ENCODE measurements at regions not wholly inside any gene's neighbourhood (a gene's known extent, or its start where the extent isn't known, plus 50 kb on each side); places are given as distances from the start of the nearest gene placed in this dataset.

DNA sequence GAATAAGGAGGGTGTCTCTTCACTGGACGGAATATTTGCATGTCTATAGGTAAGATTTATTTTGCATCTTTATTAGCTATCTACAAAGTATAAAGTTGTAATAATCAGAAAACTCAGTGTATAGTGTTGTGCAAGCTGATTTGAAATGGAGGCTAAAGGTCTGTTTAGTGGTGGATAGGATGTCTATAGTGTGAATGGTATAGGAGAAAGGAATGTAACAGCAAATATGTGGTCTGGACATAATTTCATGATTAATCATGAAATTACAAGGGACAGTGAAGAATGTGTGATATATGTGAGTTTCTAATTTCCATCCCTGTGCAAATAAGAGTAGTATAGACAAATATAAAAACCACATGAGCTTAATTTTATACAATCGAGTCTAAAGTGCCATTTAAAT, 79.3 kb upstream of the CAMK2D start:
- TF ChIP-seq, protein P1, sequence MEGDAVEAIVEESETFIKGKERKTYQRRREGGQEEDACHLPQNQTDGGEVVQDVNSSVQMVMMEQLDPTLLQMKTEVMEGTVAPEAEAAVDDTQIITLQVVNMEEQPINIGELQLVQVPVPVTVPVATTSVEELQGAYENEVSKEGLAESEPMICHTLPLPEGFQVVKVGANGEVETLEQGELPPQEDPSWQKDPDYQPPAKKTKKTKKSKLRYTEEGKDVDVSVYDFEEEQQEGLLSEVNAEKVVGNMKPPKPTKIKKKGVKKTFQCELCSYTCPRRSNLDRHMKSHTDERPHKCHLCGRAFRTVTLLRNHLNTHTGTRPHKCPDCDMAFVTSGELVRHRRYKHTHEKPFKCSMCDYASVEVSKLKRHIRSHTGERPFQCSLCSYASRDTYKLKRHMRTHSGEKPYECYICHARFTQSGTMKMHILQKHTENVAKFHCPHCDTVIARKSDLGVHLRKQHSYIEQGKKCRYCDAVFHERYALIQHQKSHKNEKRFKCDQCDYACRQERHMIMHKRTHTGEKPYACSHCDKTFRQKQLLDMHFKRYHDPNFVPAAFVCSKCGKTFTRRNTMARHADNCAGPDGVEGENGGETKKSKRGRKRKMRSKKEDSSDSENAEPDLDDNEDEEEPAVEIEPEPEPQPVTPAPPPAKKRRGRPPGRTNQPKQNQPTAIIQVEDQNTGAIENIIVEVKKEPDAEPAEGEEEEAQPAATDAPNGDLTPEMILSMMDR (IDR thresholded peaks at IDR 0.05) = no peak
- no peak for TF ChIP-seq POLR2A (IDR thresholded peaks at IDR 0.05)
- intact Hi-C loops (cut with DNase I) = no loop called here
- 84 to 91% methylated on average over 2 of the region's 2 CpGs for WGBS, 2 donors
- H3K4me3 ChIP-seq (replicated peaks in 1 of 3) = no peak overlapping the region
- no peak for DNase-seq
- H3K27ac ChIP-seq = no peak overlapping the region
- no peaks in the 10 kb centered on the region for H3K27me3 ChIP-seq
- H3K9me3 ChIP-seq = no peaks in the 10 kb centered on the region
- no peaks in the 10 kb centered on the region for H3K36me3 ChIP-seq
- no peaks in the 10 kb centered on the region for H3K4me1 ChIP-seq

DNA sequence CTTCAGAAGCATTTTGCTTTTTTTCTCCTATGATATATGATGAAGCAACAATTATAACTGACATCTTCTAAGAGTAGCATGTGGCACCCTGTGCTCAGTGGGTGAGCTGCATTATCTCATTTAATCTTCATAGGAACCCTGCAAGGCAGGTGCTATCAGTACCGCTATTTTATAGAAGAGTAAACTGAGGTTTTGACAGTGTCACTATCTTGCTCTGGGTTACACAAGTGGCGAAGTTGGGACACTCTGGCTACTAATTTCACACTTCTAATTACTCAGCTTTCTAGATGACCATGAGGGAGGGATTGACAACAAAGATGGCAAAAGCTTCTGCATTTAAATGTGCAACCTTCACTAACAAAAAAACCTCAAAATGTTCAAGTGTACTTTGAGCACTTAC, 76.9 kb upstream of the CAMK2D start:
- no peak for DNase-seq
- no peaks in the 10 kb centered on the region for H3K36me3 ChIP-seq
- no peak overlapping the region for H3K4me3 ChIP-seq (replicated peaks in 1 of 3)
- 88% methylated on average over 2 of the region's 2 CpGs for WGBS, 2 donors
- no peaks in the 10 kb centered on the region for H3K9me3 ChIP-seq
- no peak for TF ChIP-seq POLR2A (IDR thresholded peaks at IDR 0.05)
- TF ChIP-seq, protein P1 (IDR thresholded peaks at IDR 0.05) = no peak
- no peaks in the 10 kb centered on the region for H3K4me1 ChIP-seq
- no peak overlapping the region for H3K27ac ChIP-seq
- intact Hi-C loops (cut with DNase I) = no loop called here
- no peaks in the 10 kb centered on the region for H3K27me3 ChIP-seq

DNA sequence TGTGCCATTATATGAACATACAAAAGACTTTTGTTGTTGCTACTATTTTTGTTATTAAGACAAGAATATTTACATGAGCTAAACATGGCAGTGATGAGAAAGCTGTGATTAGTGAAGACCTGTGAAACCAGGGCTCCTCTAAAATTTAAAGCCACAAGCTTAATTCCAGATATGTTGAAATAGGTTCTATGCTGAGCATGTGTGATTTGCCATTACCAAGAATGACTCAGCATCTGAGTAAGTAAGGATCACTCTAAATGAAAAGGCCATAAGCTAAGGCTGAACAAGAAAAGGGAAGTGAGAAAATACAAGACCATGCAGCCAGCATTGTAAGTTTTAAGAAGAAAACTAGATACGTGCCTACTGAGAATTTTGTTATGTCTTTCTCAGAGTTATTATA, 75.9 kb upstream of the CAMK2D start:
- Histone ChIP-seq H3K27ac (no peak overlapping the region), H3K36me3 (no peaks in the 10 kb centered on the region), H3K4me3 (replicated peaks in 1 of 3) (no peak overlapping the region), H3K9me3 (no peaks in the 10 kb centered on the region), H3K4me1 (no peaks in the 10 kb centered on the region), H3K27me3 (no peaks in the 10 kb centered on the region)
- intact Hi-C loops (cut with DNase I) = no loop called here
- 75 to 80% methylated on average over 1 of the region's 1 CpG for WGBS, 2 donors
- no peak for DNase-seq
- TF ChIP-seq, protein P1 (IDR thresholded peaks at IDR 0.05) = no peak
- no peak for TF ChIP-seq POLR2A (IDR thresholded peaks at IDR 0.05)

DNA sequence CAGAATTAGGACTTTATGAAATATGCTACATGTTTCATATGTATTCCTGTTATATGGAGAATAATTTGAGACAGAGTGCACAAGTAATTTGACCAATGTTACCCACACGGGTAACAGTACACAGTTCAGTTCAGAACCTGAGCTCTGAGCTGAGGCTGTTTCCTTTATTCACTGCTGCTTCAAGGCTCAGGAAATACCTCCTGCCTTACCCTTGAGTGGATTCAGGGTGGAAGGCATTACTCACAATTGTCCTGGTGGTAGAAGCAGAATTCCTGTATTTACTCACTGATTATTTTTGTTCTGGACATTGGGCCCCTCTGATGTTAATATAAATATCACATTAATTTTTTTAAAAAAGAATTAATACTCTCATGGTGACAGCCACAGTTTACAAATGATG, 73.5 kb upstream of the CAMK2D start:
- TF ChIP-seq, protein P1 (IDR thresholded peaks at IDR 0.05) = no peak
- TF ChIP-seq POLR2A (IDR thresholded peaks at IDR 0.05) = no peak
- intact Hi-C loops (cut with DNase I) = no loop called here
- no peak for DNase-seq
- Histone ChIP-seq H3K27ac (no peak overlapping the region), H3K4me3 (replicated peaks in 1 of 3) (no peak overlapping the region), H3K36me3 (no peaks in the 10 kb centered on the region), H3K27me3 (no peaks in the 10 kb centered on the region), H3K9me3 (no peaks in the 10 kb centered on the region), H3K4me1 (no peaks in the 10 kb centered on the region)
- 42 to 73% methylated on average over 1 of the region's 1 CpG for WGBS, 2 donors

DNA sequence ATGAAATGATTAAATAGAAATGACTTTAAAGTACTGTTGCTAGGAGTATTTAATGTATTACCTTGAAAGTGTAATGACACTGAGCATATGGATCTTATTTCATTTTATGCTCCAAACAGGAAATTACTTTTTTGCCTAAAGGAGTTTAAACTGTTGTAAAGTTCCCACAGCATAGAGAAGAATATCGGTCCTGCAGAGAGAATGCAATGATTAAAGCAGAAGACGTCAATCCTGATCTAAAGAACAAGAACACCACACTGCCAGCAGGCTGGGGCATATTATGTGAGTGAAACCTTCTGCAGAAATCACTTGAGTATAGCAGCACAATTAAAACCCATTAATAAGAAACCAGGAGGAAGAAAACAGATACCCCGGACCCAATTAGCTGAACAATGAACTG, 72.8 kb upstream of the CAMK2D start:
- no peaks in the 10 kb centered on the region for H3K27me3 ChIP-seq
- H3K36me3 ChIP-seq = no peaks in the 10 kb centered on the region
- intact Hi-C loops (cut with DNase I) = no loop called here
- no peaks in the 10 kb centered on the region for H3K4me1 ChIP-seq
- H3K9me3 ChIP-seq = no peaks in the 10 kb centered on the region
- H3K27ac ChIP-seq = no peak overlapping the region
- no peak for DNase-seq
- TF ChIP-seq POLR2A (IDR thresholded peaks at IDR 0.05) = no peak
- TF ChIP-seq, protein P1 (IDR thresholded peaks at IDR 0.05) = no peak
- no peak overlapping the region for H3K4me3 ChIP-seq (replicated peaks in 1 of 3)
- 84 to 85% methylated on average over 3 of the region's 3 CpGs for WGBS, 2 donors
